Epithelial cell of prostate (primary cell): ENCODE measurements at regions not wholly inside any gene's neighbourhood (a gene's known extent, or its start where the extent isn't known, plus 50 kb on each side); places are given as distances from the start of the nearest gene placed in this dataset.
A peak's percentile ranks its signal among the peaks of the same experiment; 100 is the strongest.
"Not testable (repeated sequence)": the region's sequence is repeated elsewhere in the genome, so short reads cannot be mapped to it uniquely, and the experiment has no call there.

Experiments
- DNase-seq: peaks from one replicate; pipeline ENCODE4 v3.0.0-alpha.2; 2011; ENCODE audit warnings: low read depth, low spot score
- H3K27ac ChIP-seq: fragments of 450-650 bp; 2 replicates; pipeline ENCODE4 v1.5.1; 2017; ENCODE audit warnings: mild to moderate bottlenecking

DNA sequence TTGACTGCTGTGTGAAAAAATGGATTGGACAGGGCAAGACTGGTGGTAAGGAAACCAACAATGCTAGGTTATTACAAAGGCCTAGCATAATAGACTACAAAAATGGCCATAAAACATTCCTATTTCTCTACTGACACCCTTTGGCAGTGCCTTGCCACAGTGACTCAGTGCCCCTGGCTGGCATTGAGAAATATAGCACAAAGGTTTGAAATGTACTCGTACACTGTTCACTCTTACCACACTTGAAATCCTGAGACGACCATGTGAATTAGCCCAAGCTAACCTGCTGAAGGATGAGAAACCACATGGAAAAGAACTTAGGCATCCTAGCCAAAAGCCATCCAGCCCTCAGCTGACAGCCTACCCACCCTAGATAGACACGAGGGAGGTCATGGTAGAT is 149.8 kb upstream of the PALMD start:
- DNase-seq: peak; percentile 24
- H3K27ac ChIP-seq: no peak overlapping the region

DNA sequence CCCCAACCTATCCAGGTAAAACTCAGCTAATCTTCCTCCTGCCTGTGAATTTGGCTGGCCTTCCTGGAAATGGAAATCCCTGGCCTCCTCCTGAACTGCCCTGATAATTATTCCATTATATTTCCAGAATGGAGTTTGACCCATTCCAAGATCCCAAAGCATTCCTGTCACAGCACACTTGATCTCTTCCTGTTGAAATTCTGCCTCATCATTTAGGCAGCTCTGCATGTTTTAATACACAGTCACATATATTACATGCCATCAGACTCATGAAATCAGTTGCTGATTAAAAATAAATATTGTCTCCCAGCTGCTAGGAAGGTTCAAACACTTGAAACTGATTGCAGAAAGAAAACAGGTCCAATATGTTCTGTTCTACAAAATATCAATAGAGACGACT is 148.2 kb upstream of the PALMD start:
- DNase-seq: no peak
- H3K27ac ChIP-seq: no peak overlapping the region

DNA sequence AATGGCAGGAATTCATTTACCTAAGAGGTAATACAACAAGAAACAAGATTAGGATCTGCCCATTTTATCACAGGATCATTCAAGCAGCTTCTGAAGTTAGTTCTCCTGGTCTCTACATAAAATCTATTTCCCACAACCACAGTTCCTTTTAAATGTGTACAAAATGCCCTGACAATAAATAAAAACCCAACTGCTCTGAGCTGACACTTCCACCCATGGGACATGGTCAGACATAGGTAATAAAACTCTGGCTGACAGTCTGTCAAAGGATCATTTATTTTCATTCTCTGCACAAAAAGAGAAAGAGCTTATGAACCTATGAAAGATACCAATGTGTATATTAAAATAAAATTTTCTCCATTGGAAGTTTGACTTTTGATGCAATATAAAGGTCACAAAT is 145.4 kb upstream of the PALMD start:
- no peak for DNase-seq
- no peak overlapping the region for H3K27ac ChIP-seq

DNA sequence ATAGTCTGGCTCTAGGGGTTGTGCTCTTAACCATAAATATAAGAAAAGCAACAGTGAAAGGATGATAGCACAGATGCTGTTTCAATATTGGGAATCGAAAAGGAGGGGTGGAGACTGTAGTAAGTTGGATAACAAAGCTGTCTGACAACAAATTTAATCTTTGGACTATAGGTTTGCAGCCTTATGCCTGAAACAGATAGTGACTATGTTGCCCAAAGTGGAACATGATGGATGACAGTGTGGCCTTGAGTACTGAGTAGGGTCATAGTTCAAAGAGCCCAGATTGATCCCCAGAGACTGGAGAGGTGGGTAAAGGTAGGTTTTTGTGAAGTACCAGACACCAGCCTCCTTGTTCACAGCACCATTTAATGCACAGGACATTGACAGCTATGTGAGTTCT is 144.0 kb upstream of the PALMD start:
- no peak for DNase-seq
- H3K27ac ChIP-seq: no peak overlapping the region

DNA sequence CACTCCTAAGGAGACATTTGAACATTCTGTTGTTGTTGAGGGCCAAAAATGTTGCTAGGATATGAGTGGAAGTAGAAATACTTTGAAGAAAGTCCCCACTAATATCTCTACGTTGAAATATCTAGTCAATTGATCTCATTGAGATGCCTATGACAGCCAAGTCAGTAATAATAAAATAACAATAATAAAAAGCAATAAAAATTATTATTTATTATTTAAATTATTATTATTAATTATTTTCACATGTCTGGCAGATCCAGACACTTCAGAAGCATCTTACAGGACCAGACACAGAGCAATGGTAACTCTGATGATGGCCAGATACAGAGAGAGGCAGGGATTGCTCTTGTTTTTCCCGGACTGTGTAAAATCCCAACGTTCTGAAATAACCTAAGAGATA is 143.5 kb upstream of the PALMD start:
- DNase-seq: no peak
- H3K27ac ChIP-seq: no peak overlapping the region

DNA sequence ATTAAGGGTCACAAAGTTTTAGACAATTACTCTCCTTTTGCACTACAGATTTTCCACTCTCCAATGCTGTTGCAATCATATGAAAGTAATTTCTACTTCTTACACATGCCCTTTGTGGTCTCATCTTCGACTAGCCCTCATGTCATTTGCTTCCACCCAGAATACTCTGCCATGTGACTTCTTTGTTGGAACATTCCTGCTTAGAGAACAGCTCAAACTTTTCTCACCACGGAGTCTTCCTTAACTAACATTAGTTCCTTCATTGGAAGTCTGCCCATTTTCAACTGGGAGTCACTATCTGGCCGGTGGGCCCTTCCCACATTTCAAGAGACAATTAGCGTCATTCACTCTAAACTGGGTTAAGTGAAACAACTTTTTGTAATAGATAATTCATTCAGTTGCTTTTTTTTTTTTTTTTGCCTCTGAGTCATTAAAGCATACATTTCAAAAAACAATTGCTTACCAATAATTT is 142.6 kb upstream of the PALMD start:
- peak overlapping the region; percentile 22 for H3K27ac ChIP-seq
- no peak for DNase-seq

DNA sequence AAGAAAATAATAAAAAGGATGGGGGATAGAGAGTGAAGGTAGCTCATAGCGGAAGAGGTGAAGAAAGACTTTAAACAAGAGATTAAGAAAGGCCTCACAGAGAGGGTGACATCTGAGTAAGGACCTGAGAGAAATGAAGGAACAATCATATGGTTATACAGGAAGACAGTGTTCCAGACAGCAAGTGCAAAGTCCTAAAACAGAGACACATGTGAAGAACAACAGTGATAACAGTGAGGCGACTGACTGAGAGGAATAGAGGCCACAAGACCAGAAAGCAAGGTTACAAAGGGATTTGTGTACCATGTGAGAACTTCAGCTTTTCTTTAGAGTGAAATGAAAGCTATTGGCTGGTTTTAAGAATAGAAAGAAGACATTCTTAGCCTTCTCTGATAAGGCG is 141.6 kb upstream of the PALMD start:
- H3K27ac ChIP-seq: no peak overlapping the region
- no peak for DNase-seq

DNA sequence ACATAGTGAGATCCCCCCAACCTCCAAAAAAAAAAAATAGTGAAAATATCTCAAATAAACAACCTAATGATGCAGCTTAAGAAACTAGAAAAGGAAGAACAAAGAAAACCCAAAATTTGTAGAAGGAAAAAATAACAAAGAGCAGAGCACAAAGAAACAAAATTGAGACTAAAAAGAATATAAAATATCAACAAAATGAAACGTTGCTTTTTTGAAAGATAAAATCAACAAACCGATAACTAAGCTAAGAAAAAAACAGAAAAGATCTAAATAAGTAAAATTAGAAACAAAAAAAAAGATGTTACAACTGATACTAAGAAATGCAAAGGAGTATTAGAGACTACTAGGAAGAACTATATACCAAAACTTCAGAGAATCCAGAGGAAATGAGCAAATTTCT is 139.3 kb upstream of the PALMD start:
- H3K27ac ChIP-seq: no peak overlapping the region
- no peak for DNase-seq

DNA sequence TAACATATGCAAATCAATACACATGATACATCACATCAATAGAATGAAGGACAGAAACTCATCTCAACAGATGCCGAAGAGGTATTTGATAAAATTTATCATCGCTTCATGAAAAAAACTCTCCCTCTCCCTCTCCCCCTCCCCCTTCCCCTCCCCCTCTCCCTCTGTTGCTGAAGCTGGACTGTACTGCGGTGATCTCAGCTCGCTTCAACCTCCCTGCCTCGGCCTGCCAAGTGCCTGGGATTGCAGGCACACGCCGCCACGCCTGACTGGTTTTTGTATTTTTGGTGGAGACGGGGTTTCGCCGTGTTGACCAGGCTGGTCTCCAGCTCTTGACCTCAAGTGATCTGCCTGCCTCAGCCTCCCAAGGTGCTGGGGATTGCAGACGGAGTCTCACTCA is 138.5 kb upstream of the PALMD start:
- not testable (repeated sequence) for H3K27ac ChIP-seq, DNase-seq

DNA sequence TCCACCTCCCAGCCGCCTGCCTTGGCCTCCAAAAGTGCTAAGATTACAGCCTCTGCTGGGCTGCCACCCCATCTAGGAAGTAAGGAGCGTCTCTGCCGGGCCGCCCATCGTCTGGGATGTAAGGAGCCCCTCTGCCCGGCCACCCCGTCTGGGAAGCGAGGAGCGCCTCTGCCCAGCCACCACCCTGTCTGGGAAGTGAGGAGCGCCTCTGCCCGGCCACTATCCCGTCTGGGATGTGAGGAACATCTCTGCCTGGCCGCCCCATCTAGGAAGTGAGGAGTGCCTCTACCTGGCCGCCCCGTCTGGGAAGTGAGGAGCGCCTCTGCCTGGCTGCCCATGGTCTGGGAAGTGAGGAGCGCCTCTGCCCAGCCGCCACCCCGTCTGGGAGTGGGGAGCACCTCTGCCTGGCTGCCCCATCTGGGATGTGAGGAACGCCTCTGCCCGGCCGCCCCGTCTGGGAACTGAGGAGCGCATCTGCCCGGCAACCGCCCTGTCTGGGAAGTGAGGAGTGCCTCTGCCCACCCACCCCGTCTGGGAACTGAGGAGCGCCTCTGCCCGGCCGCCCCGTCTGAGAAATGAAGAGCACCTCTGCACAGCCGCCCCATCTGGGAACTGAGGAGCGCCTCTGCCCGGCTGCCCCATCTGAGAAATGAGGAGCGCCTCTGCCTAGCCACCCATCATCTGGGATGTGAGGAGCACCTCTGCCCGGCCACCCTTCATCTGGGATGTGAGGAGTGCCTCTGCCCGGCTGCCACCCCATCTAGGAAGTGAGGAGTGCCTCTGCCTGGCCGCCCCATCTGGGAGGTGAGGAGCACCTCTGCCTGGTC is 137.8 kb upstream of the PALMD start:
- DNase-seq: no peak

DNA sequence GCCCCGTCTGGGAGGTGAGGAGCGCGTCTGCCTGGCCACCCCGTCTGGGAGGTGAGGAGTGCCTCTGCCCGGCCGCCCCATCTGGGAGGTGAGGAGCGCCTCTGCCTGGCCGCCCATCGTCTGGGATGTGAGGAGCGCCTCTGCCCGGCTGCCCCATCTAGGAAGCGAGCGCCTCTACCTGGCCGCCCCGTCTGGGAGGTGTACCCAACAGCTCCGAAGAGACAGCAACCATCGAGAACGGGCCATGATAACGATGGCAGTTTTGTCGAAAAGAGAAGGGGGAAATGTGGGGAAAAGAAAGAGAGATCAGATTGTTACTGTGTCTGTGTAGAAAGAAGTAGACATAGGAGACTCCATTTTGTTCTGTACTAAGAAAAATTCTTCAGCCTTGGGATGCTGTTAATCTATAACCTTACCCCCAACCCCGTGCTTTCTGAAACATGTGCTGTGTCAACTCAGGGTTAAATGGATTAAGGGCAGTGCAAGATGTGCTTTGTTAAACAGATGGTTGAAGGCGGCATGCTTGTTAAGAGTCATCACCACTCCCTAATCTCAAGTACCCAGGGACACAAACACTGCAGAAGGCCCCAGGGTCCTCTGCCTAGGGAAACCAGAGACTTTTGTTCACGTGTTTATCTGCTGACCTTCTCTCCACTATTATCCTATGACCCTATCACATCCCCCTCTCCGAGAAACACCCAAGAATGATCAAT is 137.0 kb upstream of the PALMD start:
- not testable (repeated sequence) for H3K27ac ChIP-seq, DNase-seq

More for the DNA sequence above, 137.8 kb upstream of the PALMD start:
- no peak overlapping the region for H3K27ac ChIP-seq

DNA sequence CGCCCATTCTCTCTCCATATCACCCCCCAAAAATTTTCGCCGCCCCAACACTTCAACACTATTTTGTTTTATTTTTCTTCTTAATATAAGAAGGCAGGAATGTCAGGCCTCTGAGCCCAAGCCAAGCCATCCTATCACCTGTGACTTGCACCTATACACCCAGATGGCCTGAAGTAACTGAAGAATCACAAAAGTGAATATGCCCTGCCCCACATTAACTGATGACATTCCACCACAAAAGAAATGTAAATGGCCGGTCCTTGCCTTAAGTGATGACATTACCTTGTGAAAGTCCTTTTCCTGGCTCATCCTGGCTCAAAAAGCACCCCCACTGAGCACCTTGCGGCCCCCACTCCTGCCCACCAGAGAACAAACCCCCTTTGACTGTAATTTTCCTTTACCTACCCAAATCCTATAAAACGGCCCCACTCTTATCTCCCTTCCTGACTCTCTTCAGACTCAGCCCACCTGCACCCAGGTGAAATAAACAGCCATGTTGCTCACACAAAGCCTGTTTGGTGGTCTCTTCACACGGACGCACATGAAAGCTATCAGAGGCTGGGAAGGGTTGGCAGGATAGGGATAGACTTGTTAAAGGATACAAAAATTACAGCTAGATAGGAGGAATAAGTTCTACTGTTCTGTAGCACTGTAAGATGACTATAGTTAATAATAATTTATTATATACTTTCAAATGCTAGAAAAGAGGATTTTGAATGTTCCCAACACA is 130.9 kb upstream of the PALMD start:
- not testable (repeated sequence) for H3K27ac ChIP-seq, DNase-seq

DNA sequence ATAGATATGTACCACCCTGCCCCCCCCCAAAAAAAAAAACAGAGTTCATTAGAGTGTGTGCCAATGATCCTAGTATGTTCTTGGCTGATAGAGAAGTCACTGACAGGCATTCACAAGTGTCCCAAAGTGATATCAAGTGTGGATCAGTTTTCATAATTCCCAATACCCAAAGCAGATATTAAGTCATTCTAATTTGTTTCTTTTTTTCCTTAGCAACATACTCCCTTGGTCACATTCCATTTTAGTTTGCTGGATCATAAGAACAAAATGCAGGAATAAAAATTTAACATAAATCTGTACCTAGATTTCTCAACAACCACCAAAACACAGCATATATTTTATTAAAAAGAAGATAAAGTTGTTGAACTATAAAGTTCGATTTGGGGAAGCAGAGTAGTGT is 129.8 kb upstream of the PALMD start:
- no peak for DNase-seq
- H3K27ac ChIP-seq: no peak overlapping the region

DNA sequence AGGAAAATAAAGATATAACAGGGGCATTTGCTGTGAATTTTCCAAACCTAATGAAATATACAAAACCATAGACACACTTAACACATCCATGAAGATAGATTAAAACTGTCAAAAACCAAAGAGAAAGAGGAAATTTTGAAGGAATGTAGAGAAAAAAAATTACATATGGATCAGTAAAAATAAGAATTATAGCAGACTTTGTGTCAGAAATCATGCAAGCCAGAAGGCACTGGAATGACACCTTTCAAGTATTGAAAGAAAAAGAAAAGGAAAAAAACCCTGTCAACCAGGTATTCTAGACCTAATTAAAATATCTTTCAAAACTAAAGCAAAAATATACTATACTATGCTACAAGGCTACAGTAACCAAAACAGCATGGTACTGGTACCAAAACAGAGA is 125.8 kb upstream of the PALMD start:
- no peak overlapping the region for H3K27ac ChIP-seq
- DNase-seq: no peak

DNA sequence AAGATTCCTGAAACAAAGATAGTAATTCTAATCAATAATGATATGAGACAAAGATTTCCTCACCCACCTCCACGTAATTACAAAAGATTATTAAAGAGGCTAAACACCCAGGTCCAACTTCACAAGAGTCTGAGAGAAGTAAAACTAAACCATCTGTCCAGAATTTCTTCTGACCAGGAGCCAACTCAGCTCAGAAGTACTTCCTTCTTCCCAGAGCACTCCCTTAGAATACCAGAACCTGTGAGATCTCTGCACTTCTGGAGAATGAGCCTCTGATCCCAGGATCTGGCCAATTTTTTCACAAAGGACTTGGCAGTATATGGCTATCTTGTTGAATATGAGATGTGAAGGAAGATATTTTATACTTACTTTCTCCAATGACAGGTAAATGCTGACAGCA is 120.6 kb upstream of the PALMD start:
- no peak for DNase-seq
- no peak overlapping the region for H3K27ac ChIP-seq

DNA sequence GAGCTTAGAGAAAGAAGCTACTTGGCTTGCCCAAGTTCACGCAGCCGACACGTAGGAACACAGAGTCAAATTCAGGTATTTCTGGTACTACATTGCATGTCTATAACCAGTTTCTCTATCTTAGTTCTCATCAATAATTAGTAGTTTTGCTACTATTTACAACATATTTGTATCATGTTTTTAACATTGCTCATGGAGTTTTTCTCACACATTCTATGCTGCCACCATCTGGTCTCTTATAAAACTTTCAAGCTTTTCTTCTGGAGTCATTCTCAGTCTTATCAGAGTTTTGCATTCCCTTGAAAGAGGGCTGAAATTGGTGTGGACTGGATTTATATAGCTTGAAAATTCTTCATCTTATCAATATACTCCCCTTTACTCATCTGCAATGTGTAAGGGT is 118.8 kb upstream of the PALMD start:
- H3K27ac ChIP-seq: no peak overlapping the region
- DNase-seq: no peak

DNA sequence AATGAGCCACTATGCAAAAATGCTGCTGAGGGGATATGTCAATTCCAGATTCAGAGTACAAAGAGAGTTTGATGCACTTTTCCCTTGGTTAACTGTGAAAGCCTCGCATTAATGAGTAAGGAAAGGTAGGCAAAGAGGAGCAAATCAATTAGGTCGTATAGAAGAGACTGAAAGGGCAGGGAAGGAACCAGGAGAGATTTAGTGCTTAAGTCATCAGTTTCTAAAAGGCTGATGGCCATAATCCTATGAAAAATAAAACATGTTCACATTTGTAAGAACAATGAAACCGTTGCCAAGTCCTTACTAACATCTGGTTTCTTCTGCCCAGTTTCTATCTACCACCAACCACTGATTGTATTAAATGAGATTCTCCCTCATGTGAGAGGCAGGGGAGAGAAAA is 118.4 kb upstream of the PALMD start:
- H3K27ac ChIP-seq: no peak overlapping the region
- no peak for DNase-seq

DNA sequence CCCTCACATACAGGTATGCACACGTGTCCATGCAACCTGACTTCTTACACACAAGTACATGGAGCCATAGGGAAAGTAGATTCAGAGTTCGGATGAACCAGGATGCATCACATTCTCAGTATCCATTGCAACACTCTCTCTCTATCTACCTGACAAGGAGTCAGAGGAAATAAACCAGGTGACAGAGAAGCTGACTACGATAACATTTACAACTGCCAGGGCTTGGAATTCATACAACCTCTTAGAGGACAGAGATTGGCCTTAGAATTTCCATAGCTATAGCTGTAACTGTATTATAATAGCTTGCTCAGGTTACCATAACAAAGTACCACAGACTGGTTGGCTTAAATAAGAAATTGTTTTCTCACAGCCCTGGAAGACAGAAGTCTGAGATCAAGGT is 116.9 kb upstream of the PALMD start:
- DNase-seq: no peak
- H3K27ac ChIP-seq: no peak overlapping the region

DNA sequence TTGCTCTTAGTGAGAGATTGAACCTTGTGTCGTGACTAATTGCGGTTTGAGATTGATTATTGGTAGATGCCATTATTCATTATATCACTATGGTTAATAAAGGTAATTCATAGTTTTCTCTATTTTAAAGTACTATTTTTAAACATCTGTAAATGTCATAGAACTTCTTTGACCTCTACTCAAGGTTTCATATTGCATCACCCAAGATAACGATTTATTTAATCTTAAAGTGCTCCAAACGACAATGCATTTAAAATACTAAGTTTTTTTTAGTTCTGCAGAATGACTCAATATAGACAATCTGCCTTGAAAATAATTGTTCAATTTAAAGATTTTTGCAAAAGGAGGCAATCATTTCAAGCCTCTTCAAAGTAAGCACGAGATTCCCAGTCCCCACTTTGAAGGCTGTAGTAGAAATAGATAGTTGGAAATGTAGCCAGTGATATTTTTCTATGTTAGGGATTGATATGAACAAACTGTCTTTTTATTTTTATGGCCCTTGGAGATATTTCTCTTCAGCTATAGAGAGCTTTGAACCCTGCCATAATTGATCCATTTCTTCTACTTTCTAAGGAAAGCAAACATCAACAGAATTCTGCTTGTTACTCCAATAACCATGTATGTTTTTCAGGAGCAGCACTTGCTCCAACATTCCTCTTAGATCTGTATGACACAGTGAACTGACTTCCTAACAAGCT is 114.2 kb upstream of the PALMD start:
- H3K27ac ChIP-seq: no peak overlapping the region
- DNase-seq: no peak

DNA sequence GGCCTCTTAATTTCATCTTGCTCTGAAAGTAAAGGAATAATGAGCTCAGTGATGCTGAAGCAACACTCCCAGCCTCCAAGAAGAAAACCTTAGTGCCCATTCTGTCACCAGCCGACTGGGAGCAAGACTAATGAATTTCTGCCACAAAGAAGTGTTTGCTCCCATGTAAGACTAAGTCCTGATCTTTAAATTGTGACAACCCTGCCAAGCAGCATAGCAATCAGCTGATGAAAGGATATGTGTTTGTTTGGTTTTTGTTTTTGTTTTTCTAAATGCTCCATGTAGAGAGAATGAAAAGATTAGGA is 113.7 kb upstream of the PALMD start:
- DNase-seq: no peak
- H3K27ac ChIP-seq: no peak overlapping the region
